Adrenal gland (tissue), 9 donors: ENCODE measurements at regions not wholly inside any gene's neighbourhood (a gene's known extent, or its start where the extent isn't known, plus 50 kb on each side); places are given as distances from the start of the nearest gene placed in this dataset.

Experiments
- DNase-seq, 7 donors: peaks; one replicate each; pipeline ENCODE4 v3.0.0-alpha.2; 2019 to 2020
- H3K27ac ChIP-seq, 5 donors: fragments of 200-600 bp; sonication (generic) in 4 of 5; 1 replicate in 3 of 5; 2 replicates in 2 of 5; pipeline versions ENCODE4 v1.5.1 to v1.8.0; 2016 to 2020; ENCODE audit warnings: mild to moderate bottlenecking in 1 of 5
- H3K27me3 ChIP-seq: fragments of 200-600 bp; 2 replicates; pipeline ENCODE4 v1.8.0; 2021
- H3K36me3 ChIP-seq, 2 donors: fragments of 200-600 bp; replicated peaks in 1 of 2; 1 replicate in 1 of 2; 2 replicates in 1 of 2; pipeline versions ENCODE4 v1.5.1 to v1.8.0; 2018 to 2022
- H3K4me1 ChIP-seq, 2 donors: fragments of 200-600 bp; replicated peaks in 1 of 2; 1 replicate in 1 of 2; 2 replicates in 1 of 2; pipeline versions ENCODE4 v1.5.1 to v1.8.0; 2018 to 2021
- H3K4me3 ChIP-seq, 4 donors: fragments of 200-600 bp; sonication (generic) in 3 of 4; one replicate each; pipeline ENCODE4 v1.5.1; 2016 to 2018
- H3K9me3 ChIP-seq, 3 donors: fragments of 200-600 bp; sonication (generic) in 1 of 3; replicated peaks in 1 of 3; 1 replicate in 2 of 3; 2 replicates in 1 of 3; pipeline versions ENCODE4 v1.5.1 to v1.8.0; 2016 to 2021
- CTCF ChIP-seq, 6 experiments: fragments of 450-650 bp in 4 of 6; fragments of 200-600 bp in 2 of 6; sonication (generic) in 1 of 6; IDR thresholded peaks; 1 replicate in 5 of 6; 2 replicates in 1 of 6; pipeline versions ENCODE4 v1.5.1 to v1.8.0; 2016 to 2021; ENCODE audit warnings: antibody characterized with exemption in 6 of 6, mild to moderate bottlenecking in 2 of 6, moderate library complexity in 1 of 6
- POLR2A ChIP-seq, 2 donors: fragments of 450-650 bp; IDR thresholded peaks; one replicate each; pipeline ENCODE4 v1.6.1; 2017; ENCODE audit warnings: antibody characterized with exemption in 2 of 2, mild to moderate bottlenecking in 2 of 2, moderate library complexity in 1 of 2
- WGBS, 4 donors: extraction: QIAGEN DNeasy Blood & Tissue Kit in 2 of 4; methylation state at CpG; one replicate each; pipeline versions ENCODE4 v1.1.5 to v1.1.7; 2013 to 2017; 5-methylcytosine and 5-hydroxymethylcytosine counted together
- intact Hi-C, 2 donors: fragments of 100-400 bp; cut with DNase I; formaldehyde crosslinking; loops; one replicate each; pipeline versions ENCODE4 v1.14.1 to v1.15.0; 2022 to 2023
- donor health status: healthy with polysubstance abuse.
- donor health status: Bipolar disorder and iron deficiency.
- donor health status: DM: yes; HTN: yes; CAD: no.
- donor health status: DM: no; HTN: no; CAD: no.
- donor health status: DM: no; HTN: no; CAD: no.

DNA sequence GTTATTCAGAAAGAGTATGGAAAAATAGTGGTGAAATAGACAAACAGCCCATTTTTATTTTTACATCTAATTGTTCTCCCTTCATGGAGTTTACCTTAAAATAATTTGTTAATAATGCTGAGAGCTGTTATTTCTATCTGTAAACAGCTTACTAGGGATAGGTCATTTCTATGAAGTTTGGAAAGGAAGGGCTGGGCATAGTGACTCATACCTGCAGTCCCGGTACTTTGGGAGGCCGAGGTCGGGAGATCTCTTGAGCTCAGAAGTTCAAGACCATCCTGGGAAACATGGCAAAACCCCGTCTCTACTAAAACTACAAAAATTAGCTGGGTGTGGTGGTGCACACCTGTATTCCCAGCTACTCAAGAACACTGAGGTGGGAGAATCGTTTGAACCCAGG is 624.3 kb upstream of the LMCD1 start:
- Histone ChIP-seq H3K27me3 (no peaks in the 10 kb centered on the region), H3K27ac (no peak overlapping the region), H3K4me1 (peaks cover 9 to 16% of the 10 kb centered on the region in 2 donors), H3K9me3 (no peaks in the 10 kb centered on the region), H3K36me3 (no peaks in the 10 kb centered on the region), H3K4me3 (no peak overlapping the region)
- intact Hi-C loops, result no loop called here
- DNase-seq, result no peak
- 48 to 76% (median 64%) methylated on average over 5 of the region's 5 CpGs for WGBS, 4 donors
- TF ChIP-seq CTCF (IDR thresholded peaks at IDR 0.05) (no peak), POLR2A (IDR thresholded peaks at IDR 0.05) (no peak)

DNA sequence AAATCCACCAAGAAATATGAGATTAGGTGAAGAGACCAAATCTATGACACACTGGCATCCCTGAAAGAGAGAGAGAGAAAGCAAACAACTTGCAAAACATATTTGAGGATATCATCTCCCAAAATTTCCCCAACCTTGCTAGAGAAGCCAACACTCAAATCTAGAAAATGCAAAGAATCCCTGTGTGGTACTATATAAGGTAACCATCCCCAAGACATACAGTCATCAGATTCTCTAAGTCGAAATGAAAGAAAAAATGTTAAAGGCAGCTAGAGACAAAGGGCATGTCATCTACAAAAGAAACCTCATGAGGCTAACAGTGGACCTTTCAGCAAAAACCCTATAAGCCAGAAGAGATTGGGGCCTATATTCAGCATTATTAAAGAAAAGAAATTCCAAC is 622.1 kb upstream of the LMCD1 start:
- no peak for DNase-seq

DNA sequence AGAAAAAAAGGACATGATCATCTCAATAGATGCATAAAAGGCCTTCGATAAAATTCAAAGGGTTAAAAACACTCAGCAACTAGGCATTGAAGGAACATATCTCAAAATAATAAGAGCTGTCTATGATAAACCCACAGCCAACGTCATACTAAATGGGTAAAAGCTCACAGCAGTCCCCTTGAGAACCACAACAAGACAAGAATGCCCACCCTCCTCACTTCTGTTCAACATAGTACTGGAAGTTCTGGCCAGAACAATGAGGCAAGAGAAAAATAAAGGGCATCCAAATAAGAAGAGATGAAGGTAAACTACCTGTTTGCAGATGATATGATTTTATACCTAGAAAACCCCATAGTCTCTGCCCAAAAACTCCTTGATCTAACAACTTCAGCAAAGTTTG is 619.7 kb upstream of the LMCD1 start:
- Histone ChIP-seq H3K27me3 (no peaks in the 10 kb centered on the region), H3K27ac (no peak overlapping the region), H3K9me3 (no peaks in the 10 kb centered on the region), H3K4me1 (peaks cover 0 to 6% of the 10 kb centered on the region in 2 donors), H3K36me3 (no peaks in the 10 kb centered on the region), H3K4me3 (no peak overlapping the region)
- no peak for DNase-seq
- WGBS, 4 donors, result 80 to 82% (median 81%) methylated on average over 2 of the region's 2 CpGs
- no peak for TF ChIP-seq POLR2A (IDR thresholded peaks at IDR 0.05)
- no peak for TF ChIP-seq CTCF (IDR thresholded peaks at IDR 0.05)
- intact Hi-C loops, result no loop called here

More for the DNA sequence above, 622.1 kb upstream of the LMCD1 start:
- no peaks in the 10 kb centered on the region for H3K9me3 ChIP-seq
- no peaks in the 10 kb centered on the region for H3K36me3 ChIP-seq
- peaks cover 9 to 16% of the 10 kb centered on the region in 2 donors for H3K4me1 ChIP-seq
- 74 to 92% (median 81%) methylated on average over 1 of the region's 1 CpG for WGBS, 4 donors
- no peak overlapping the region for H3K27ac ChIP-seq
- intact Hi-C loops, result no loop called here
- TF ChIP-seq POLR2A (IDR thresholded peaks at IDR 0.05), result no peak
- no peak for TF ChIP-seq CTCF (IDR thresholded peaks at IDR 0.05)
- H3K4me3 ChIP-seq, result no peak overlapping the region
- no peaks in the 10 kb centered on the region for H3K27me3 ChIP-seq

DNA sequence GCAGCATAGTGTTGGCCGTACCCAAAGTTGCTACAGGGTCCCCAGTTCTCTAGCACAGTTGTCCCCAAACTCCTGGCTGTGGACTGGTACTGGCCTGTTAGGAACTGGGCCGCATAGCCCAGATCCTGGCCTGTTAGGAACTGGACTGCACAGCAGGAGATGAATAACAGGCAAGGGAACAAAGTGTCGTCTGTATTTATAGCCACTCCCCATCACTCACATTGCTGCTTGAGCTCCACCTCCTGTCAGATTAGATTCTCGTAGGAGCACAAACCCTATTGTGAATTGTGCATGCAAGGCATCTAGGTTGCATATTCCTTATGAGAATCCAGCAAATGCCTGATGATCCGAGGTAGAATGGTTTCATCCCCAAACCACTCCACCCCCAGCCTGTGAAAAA is 604.0 kb upstream of the LMCD1 start:
- no peaks in the 10 kb centered on the region for H3K4me1 ChIP-seq
- H3K4me3 ChIP-seq, result no peak overlapping the region
- no peaks in the 10 kb centered on the region for H3K36me3 ChIP-seq
- H3K27me3 ChIP-seq, result no peaks in the 10 kb centered on the region
- TF ChIP-seq POLR2A (IDR thresholded peaks at IDR 0.05) (no peak), CTCF (IDR thresholded peaks at IDR 0.05) (no peak)
- 42 to 73% (median 60%) methylated on average over 2 to 5 of the region's 5 CpGs for WGBS, 4 donors
- no peak overlapping the region for H3K27ac ChIP-seq
- intact Hi-C loops, result no loop called here
- H3K9me3 ChIP-seq, result no peaks in the 10 kb centered on the region
- DNase-seq, result no peak
